Tibial artery (tissue), 4 donors: ENCODE measurements at regions not wholly inside any gene's neighbourhood (a gene's known extent, or its start where the extent isn't known, plus 50 kb on each side); places are given as distances from the start of the nearest gene placed in this dataset.

Experiments used
- DNase-seq, 2 donors: peaks; one replicate each; pipeline ENCODE4 v3.0.0-alpha.2; 2019
- H3K27ac ChIP-seq, 2 donors: fragments of 200-600 bp; sonication (generic) in 1 of 2; 1 replicate in 1 of 2; 2 replicates in 1 of 2; pipeline ENCODE4 v1.5.1; 2018 to 2019; ENCODE audit warnings: mild to moderate bottlenecking in 1 of 2
- H3K27me3 ChIP-seq, 2 donors: fragments of 200-600 bp; sonication (generic) in 1 of 2; one replicate each; pipeline versions ENCODE4 v1.5.1 to v1.6.0; 2016 to 2019
- H3K36me3 ChIP-seq, 3 donors: fragments of 200-600 bp; sonication (generic) in 2 of 3; one replicate each; pipeline ENCODE4 v1.5.1; 2016 to 2019; ENCODE audit warnings: mild to moderate bottlenecking in 2 of 3
- H3K4me1 ChIP-seq, 4 donors: fragments of 200-600 bp; sonication (generic) in 2 of 4; 1 replicate in 3 of 4; 2 replicates in 1 of 4; pipeline ENCODE4 v1.5.1; 2016 to 2019
- H3K4me3 ChIP-seq, 2 donors: fragments of 200-600 bp; sonication (generic) in 1 of 2; 1 replicate in 1 of 2; 2 replicates in 1 of 2; pipeline ENCODE4 v1.5.1; 2018 to 2019; ENCODE audit warnings: mild to moderate bottlenecking in 2 of 2
- H3K9me3 ChIP-seq, 3 donors: fragments of 200-600 bp; sonication (generic) in 1 of 3; one replicate each; pipeline ENCODE4 v1.5.1; 2016 to 2019
- intact Hi-C: fragments of 100-400 bp; cut with DNase I; formaldehyde crosslinking; loops from one replicate; pipeline ENCODE4 v1.15.0; 2023; ENCODE audit warnings: low total_unique reads
- TF ChIP-seq, protein P1 (sequence below), 2 experiments: fragments of 200-600 bp in 1 of 2; fragments of 450-650 bp in 1 of 2; IDR thresholded peaks; one replicate each; pipeline ENCODE4 v1.5.1; 2017 to 2019; ENCODE audit warnings: antibody characterized with exemption in 2 of 2, mild to moderate bottlenecking in 1 of 2, moderate library complexity in 1 of 2

DNA sequence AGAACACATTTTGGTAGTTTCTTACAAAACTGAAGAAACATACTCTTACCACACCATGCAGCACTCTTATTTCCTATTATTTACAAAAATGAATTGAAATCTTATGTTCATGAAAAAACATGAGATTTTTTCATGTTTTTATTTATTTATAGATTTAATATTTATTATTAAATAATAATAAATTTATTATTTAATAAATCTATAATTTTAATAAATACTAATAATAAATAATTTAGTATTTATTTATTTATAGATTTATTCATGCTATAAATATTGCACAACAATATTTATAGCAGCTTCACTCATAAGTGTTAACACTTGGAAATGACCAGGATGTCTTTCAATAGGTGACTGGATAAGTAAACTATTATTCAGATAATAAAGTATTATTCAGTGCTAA lies 91.6 kb upstream of the CPXCR1 start:
- no peak overlapping the region for H3K4me3 ChIP-seq
- H3K27ac ChIP-seq = no peak overlapping the region
- DNase-seq = no peak
- no peaks in the 10 kb centered on the region for H3K27me3 ChIP-seq
- TF ChIP-seq, protein P1, sequence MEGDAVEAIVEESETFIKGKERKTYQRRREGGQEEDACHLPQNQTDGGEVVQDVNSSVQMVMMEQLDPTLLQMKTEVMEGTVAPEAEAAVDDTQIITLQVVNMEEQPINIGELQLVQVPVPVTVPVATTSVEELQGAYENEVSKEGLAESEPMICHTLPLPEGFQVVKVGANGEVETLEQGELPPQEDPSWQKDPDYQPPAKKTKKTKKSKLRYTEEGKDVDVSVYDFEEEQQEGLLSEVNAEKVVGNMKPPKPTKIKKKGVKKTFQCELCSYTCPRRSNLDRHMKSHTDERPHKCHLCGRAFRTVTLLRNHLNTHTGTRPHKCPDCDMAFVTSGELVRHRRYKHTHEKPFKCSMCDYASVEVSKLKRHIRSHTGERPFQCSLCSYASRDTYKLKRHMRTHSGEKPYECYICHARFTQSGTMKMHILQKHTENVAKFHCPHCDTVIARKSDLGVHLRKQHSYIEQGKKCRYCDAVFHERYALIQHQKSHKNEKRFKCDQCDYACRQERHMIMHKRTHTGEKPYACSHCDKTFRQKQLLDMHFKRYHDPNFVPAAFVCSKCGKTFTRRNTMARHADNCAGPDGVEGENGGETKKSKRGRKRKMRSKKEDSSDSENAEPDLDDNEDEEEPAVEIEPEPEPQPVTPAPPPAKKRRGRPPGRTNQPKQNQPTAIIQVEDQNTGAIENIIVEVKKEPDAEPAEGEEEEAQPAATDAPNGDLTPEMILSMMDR (IDR thresholded peaks at IDR 0.05) = no peak
- no peaks in the 10 kb centered on the region for H3K9me3 ChIP-seq
- H3K36me3 ChIP-seq = no peaks in the 10 kb centered on the region
- intact Hi-C loops = no loop called here
- no peaks in the 10 kb centered on the region for H3K4me1 ChIP-seq

DNA sequence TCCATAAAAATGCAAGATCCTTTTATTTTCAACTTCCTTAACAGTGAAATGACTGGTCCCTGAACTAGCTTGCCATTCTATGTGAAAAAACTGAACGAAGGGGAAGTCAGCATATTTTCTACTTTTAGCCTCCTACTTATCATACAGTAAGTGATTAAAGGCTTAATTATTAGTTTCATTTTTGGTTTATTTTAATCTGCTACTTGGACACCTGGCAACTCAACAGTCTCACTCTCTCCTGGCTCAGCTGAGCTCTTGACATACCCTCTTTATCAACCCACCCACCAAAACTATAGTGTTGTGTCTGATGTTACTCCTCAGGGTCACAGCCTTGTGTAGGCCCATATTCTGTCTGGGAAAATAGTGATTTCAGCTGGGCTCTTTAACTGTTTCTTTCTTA lies 86.2 kb upstream of the CPXCR1 start:
- H3K36me3 ChIP-seq = no peaks in the 10 kb centered on the region
- H3K27me3 ChIP-seq = no peaks in the 10 kb centered on the region
- DNase-seq = no peak
- TF ChIP-seq, protein P1 (IDR thresholded peaks at IDR 0.05) = no peak
- intact Hi-C loops = no loop called here
- H3K4me1 ChIP-seq = no peaks in the 10 kb centered on the region
- H3K9me3 ChIP-seq = no peaks in the 10 kb centered on the region
- no peak overlapping the region for H3K4me3 ChIP-seq
- no peak overlapping the region for H3K27ac ChIP-seq

GRCh38 chrX:88672261-88672660 lies 74.8 kb upstream of the CPXCR1 start:
- Histone ChIP-seq H3K4me3 (no peak overlapping the region), H3K36me3 (no peaks in the 10 kb centered on the region), H3K4me1 (no peaks in the 10 kb centered on the region), H3K27ac (no peak overlapping the region), H3K9me3 (no peaks in the 10 kb centered on the region), H3K27me3 (no peaks in the 10 kb centered on the region)
- TF ChIP-seq, protein P1 (IDR thresholded peaks at IDR 0.05) = no peak
- no peak for DNase-seq
- intact Hi-C loops = no loop called here
